CD4-positive, alpha-beta T cell treated with Interferon alpha-2 for 1 hour (primary cell): ENCODE measurements at regions not wholly inside any gene's neighbourhood (a gene's known extent, or its start where the extent isn't known, plus 50 kb on each side); places are given as distances from the start of the nearest gene placed in this dataset.
"Not testable (repeated sequence)": the region's sequence is repeated elsewhere in the genome, so short reads cannot be mapped to it uniquely, and the experiment has no call there.

ENCODE experiments used
- DNase-seq, 2 donors: peaks; one replicate each; pipeline ENCODE4 v3.0.0-alpha.2; 2020 to 2022

DNA sequence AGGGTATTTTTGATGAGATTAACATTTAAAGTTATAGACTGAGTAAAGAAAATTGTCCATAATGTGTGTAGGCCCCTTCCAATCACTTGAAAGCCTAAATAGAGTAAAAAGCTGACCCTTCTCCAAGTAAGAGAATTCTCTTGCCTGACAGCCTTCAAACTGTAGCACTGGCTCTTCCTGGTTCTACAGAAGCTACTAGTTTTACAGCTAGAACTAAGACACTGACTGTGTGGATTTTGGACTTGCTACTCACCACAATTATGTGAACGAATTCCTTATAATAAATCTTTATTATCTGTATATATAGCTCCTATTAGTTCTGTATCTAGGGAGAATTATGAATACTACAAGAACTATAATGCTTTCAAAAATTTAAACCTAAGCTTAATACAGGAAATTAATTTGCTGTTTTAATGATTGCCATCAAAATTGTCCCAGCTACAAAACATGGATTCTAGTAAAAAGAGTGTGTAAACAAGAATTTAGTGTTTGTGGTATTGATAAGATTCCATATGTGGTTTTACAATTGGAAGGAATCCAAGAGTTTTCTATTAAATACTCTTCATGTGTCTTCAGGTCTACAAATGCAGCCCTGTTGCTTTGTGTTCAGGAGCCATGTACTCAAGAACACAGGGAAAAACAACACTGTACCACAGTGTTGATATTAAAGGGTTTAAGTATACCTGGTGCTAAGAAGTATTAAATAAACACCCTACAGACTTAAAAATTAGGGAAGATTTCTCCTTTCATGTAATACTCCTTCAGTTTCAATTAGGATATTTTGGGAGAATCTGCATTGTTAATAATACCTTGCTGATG, 366.5 kb downstream of the CXXC4 start:
- no peak for DNase-seq

DNA sequence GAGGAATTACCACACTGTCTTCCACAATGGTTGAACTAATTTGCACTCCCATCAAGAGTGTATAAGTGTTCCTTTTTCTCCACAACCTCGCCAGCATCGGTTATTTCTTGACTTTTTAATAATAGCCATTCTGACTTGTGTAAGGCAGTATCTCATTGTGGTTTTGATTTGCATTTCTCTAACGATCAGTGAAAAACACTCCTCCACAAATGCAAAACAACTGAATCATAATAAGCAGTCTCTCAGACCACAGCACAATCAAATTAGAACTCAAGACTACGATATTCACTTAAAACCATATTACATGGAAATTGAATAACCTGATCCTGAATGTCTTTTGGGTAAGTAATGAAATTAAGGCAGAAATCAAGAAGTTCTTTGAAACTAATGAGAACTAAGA, 371.7 kb downstream of the CXXC4 start:
- no peak for DNase-seq

DNA sequence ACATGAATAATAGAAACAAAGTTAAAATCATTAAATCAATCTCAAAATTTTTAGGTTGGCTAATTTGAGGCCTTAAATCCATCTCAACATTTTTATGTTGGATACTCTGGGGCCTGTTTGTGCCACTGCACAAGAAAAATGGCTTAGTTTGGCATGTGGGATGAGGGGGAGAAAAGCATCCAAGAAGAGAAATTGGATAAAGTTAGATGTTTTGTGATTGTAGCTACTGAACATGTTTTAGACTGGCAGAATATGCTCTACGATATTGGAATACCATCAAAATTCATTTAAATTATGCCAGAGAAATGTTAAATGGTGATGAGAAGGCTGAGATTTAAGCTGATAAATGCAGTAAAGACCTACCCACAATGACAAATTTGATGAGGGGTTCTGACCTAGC, 376.9 kb downstream of the CXXC4 start:
- no peak for DNase-seq

DNA sequence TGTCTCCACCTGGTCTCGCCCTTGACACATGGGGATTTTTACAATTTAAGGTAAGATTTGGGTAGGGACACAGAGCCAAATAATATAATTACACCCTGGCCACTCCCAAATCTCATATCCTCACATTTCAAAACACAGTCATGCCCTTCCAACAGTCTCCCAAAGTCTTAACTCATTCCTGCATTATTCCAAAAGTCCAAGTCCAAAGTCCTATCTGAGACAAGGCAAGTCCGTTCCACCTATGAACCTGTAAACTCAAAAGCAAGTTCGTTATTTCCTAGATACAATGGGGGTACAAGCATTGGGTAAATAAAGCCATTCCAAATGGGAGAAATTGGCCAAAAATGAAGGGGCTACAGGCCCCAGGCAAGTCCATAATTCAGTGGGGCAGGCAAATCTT, 380.8 kb downstream of the CXXC4 start:
- no peak for DNase-seq

DNA sequence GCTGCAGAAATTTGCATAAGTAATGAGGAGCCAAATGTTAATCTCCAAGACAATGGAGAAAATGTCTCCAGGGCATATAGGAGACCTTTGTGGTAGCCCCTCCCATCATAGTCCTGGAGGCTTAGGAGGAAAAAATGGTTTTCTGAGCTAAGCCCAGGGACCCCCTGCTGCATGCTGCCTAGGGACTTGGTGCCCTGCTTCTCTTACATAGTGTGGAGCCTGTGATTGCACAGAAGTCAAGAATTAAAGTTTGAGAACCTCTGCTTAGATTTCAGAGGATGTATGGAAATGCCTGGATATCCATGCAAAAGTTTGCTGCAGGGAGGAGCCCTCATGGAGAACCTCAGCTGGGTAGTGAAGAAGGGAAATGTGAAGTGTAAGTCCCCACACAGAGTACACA, 379.4 kb upstream of the TACR3 start:
- no peak for DNase-seq

DNA sequence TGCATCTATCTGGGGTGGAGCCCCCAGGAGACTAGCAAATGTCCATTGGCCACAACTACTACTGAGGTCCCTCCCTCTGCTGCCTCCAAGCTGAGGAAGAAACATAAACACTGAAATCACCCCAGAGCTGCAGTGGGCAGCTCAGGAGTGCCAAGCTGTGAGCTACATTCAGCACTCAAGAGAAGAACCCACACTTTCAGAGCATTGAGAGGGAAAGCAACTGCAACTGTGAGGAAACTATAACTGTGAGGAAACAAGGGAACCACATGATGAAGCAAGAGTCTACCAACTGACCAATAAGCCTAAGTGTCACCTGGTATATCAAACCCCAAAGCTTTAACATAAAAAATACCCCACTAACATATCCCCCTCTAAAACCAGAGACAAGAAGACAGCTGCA, 373.5 kb upstream of the TACR3 start:
- DNase-seq, result no peak

DNA sequence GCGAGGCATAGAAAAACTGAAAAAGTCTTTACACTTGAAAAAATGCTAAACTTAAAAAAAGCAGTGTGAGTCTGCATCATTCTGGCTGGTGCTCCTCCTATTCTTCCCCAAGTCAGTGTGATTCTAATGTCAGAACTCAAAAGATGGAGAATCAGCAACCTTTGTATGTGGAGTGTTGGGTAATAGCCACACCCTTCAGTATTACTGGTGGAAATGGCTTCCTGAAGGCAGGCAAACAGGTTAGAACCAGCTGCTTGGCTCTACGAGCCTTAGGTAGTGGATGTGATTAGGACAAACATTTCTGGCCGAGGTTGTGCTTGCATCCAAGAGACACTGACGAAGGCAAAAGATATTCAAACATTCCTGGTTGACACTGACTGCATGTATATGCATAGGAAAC, 353.4 kb upstream of the TACR3 start:
- no peak for DNase-seq

DNA sequence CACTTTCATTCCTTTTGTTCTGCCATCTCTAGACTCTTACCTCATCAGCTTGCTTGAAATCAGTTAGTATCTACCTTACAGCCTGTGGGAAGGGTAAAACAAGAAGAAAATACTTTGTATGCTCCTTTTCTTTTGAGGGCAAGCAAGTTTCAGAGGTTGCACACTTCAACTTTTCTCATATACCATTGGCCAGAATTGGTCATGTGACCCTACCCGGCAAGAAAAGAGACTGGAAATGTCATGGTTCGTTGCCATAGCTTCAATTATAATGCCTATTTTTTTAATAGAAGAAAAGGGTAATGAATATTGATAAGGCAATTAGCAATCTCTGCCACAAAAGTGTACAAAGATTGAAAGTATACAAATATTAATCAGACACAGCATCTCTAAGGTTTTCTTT, 346.7 kb upstream of the TACR3 start:
- DNase-seq, result no peak

DNA sequence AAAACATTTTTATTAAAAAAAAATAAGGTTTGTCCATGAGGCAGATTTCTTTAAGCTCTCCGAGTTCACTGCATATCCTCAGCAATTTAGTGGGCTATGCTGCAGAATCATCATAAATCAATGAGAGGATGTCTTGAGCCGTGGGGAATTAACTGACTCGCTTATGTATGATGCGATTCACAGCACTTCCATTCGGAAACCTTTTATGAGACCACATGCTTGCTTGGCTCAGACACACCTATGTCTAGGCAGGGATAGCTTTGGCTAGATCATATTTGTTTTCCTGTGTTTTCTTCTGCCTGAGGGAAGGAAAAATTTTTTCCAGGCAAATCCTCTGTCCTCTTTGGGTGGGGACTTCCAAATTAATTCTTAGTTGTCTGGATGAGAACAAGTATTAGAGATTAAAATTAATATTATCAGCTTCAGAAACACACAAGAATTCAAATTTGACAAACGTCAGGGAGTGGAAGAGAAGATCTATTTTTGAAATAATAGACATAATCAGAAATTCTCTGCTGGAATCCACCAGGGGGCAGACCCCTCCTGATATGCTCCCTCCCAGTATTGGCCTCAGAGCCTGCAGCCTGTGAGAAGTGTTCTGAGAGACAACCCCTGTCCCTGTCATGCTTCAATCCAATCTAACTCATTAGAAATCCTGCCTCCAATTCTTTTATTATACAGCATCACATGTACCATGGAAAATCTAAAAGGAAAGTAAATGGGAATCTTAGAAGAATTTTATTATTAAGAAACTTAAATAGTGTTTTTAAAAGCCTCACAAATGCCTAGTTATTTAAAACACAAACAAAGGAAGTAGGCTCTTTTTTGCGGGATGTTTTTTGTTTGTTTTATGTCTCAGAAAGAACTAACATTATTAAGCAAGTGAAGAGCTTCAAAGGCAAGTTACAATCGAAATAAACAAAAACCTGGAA, 345.1 kb upstream of the TACR3 start:
- peak in 1 of 2 donors; percentile 3 for DNase-seq

DNA sequence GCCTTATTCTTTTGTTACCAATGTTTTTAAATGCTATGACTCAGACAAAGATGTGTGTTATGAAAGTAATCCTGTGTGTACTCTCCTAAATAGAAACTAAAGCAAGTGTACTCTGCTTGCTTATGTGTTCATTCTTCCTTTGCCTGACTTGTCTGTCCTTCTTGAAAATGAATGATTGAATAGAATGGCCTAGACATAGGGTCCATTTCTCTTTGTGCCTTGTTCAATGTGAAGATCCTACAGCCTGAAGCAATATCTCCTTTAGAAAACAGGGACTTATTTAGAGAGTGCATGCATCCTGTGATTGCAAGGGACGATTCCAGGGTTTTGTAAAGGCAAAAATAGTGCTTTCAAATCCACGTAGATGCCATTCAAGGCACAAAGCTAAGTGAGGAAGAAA, 343.6 kb upstream of the TACR3 start:
- no peak for DNase-seq

DNA sequence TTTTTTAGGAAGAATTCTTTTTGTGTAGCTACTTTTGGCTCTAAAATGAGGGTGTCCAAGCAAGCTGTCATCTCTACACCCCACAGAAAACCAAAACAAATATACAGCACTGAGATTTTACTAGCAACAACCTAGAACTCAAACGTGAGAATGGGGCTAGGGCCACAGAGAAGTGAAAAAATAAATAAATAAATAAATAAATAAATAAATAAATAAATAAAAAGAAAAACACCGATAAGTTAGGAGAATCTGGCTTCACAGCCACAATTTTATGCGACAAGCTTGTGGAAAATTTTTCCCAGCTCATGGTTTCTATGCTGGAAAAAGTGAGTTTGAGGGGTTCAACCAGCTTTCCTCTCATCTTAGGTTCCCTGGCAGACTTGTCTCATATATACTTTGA, 324.6 kb upstream of the TACR3 start:
- DNase-seq, result no peak

DNA sequence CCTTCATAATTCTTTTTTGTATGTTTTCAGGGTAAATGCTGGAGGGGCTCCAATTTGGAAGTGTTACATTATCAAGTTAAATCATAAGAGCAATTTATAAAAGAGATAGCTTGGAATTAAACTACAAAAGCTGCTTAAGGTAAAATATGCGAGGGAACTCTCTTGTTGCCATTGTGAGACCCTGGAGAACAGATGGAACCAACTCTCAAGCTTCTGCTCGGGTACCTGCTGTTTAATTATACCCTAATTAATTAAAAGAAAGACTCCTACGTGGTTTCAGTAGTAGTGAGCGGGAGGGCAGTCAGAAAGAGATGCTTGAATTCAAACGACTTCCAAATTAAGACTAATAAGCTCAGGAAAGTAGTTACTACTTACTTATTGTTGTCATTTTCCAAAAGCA, 313.1 kb upstream of the TACR3 start:
- DNase-seq, result no peak

DNA sequence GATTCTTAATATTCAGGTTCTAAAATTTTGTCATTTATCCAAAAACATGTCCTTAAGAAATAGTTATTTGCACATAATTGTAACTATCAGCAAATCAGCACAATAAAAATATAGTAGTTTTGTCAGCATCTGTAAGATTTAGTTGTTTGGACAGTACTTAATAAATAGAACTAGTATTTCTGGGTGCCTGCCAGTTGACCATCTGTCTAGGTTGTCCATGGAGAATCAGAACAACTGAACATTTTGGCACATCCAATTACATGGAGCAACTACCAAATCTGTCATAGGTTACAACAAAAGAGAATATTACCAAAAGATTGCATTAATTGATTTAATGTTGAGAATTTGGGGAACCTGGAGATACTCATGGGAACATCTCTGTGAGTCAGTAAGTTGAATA, 305.5 kb upstream of the TACR3 start:
- DNase-seq, result no peak

DNA sequence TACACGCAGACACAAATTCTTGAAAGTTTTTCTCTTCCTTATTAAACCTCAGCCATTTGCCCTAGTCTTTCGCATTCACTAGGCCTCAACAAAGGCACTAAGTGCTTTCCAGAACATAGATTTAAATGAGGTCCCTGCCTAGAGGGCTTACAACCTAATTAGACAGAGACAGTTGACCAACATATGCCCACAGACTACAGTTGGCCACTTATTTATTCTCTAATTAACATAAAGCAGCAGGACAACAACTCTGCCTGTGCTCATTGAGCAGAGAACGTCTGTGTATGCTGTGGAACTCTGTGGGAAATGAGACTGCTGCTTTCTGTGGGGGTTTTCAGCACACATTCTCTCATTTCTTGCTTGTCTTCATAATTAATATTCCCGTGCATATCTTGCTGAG, 303.0 kb upstream of the TACR3 start:
- no peak for DNase-seq

DNA sequence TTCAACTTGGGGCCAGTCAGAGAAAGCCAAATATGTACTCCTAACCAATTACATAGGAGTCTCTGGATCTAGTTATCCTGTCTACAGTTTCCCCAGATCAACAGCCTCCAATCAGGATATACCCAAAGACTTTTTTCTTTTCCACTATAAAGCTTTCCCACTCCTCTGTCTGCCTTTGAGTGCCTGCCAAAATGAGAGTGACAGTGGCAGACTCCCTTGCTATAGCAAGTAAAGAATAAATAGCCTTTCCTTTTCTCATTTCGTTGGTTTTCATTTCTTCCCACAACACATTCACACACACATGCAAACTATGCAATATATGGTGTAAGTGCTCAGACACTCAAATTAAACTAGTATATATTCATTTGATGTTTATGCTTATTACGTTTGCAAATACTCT, 302.4 kb upstream of the TACR3 start:
- DNase-seq, result no peak

DNA sequence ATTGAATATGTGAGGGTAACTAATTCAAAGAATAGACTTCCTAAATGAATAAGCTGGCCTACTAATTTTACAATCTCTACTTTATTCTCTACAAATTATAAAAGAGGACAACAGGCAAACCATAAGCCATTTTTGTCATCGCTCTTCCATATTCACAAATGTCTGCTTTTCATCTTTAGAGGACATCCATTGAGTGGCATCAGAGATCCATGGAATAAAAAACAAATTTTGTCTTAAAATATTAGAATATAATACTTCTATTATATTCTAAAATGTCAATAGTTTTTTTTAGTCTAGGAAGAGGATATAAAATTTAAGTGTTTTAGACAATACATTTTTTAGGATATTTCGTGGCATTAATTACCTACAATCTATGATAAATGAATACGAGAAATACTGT, 300.9 kb upstream of the TACR3 start:
- no peak for DNase-seq

DNA sequence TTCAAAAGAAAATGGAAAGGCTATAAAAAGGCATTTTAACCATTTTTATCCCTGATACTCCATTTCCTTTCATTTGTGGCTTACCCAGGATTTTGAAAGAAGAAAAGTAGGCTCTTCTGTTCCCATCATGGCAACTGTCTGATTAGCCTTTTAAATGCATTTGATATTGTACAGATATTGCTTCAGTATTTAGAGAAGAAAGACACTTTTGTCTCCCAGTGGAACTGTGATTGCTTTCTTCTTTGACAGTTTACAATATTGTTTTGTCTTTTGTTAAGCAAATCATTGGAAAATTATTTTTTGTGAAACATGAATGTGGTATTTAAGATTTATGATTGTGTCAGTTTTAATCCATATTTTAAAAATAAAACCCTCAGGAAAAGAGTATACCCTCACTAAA, 297.4 kb upstream of the TACR3 start:
- DNase-seq, result no peak

DNA sequence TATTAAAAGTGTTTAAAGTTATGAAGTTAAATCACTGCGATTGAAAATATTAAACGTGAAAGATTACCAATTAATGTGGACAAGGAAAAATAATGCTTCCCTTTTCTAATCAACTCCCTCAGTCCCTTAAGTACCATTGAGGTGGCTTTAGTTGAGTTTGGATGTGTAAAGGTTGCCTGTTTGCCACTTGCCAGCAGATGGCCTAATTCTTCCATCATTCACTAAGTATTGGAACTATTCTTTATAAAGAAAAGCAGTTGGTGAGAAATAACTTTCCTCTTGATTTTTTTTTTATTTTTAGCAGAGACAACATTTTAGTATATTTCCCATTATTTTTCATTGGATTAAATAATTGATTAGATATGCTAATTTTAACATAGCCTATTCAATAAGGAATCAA, 295.9 kb upstream of the TACR3 start:
- DNase-seq, result no peak

DNA sequence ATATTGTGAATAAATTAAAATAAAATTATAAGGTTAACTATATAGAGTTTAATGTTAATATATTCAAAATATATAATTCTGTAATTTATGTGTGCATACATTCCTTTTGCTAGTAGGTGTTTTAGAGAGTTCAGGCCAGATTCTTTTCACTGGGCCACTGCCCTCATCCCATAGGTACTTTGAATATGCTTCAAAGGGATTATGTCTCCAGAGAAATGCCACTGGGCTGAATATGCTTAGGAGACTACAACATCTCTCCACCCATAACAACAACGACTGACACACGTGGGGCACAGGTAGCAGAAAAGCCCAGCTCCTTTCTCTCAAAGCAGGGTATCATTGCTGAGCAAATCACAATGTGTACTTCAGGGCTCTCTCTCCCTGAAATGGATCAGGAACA, 290.9 kb upstream of the TACR3 start:
- DNase-seq, result no peak

DNA sequence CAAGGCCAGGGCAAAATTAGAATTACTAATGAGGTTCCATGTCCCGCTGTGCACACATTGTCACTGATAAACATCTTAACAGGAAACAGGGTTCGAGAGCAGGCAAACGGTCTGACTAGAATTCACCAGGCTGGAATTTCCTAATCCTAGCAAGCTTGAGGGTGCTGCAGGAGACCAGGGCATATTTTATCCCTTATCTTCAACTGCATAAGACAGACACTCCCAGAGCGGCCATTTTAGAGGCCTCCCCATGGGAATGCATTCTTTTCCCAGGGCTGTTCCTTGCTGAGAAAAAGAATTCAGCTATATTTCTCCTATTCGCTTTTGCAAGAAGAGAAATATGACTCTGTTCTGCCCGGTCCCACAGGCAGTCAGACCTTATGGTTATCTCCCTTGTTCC, 282.5 kb upstream of the TACR3 start:
- not testable (repeated sequence) for DNase-seq

DNA sequence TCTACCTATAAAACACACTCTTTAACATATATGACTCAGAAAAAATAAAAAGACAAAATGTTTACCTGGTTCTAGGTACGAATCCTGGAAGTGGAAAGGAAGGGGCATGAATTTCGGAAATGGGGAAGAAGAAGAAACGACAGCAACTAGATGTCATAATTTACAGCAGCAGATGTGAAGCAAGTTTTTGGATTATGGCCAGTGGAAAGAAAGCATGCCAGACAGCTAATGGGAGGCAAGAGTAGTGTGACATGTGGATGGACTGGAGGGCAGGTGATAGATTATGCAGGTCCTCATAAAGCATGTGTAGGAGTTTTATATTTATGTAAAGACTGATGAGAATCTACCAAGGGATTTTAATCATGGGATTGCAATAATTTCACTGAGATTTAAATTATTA, 279.0 kb upstream of the TACR3 start:
- DNase-seq, result no peak

DNA sequence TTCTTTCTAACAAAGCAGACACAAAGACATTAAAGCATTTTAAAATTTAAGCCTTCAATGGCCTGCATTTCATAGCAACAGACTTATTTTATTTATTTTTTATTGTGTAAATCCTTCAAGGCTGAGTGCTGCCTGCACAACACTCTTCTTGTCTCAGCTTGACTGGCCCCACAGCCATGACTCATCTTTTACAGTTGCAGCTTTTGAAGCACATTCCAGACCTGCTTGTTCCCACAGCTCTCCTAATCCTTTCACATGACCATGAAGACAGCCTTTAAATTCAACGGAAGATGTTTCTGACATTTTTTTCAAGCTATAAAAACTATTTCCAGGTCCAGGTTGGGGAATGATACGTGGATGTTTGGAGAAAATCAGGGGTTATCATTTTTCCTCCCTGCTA, 276.9 kb upstream of the TACR3 start:
- DNase-seq, result no peak

DNA sequence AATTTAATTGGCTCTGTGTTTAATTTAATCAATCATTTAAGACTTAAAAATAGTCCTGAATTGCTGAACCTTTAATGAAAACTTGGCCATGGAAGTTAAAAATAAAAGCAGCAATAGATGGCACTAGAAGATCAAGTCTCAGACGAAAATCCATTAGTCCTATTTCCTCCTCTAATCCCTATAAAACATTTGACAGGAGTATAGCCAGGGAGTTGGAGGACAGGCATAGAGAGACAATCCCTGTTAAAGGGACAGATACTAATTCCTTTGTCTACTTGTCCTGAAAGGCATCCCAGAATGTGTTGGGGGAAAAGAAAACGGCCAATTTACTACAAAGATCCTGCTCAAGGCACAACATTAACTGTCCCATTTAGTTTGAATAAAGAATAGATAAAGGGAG, 276.3 kb upstream of the TACR3 start:
- no peak for DNase-seq

DNA sequence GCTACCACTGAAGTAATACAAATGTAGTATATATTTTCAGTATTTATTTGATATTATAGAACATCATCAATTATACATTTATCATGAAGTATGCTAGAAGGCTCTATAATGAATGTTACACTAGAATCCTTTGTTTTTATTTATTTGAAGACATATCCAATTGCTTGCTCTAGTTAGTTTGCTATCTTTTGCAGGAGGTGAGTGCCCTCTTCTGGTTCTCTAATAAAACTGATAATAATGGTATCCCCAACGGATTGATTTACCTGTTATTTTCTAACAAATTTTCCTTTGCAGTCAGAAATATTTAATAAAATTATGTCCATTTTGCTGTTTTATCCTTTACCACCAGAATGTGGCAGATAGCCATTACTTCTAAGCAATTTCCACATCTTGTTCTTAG, 274.3 kb upstream of the TACR3 start:
- DNase-seq, result no peak
